ENCODE measurements at regions not wholly inside any gene's neighbourhood (a gene's known extent, or its start where the extent isn't known, plus 50 kb on each side); places are given as distances from the start of the nearest gene placed in this dataset.

- H3K9me3 ChIP-seq (ENCODE audit: low read length): no peaks in the 10 kb centered on the region
- H3K9me2 ChIP-seq (ENCODE audit: insufficient read depth, low read length): no peaks in the 10 kb centered on the region
- no peaks in the 10 kb centered on the region for H3K36me3 ChIP-seq (ENCODE audit: insufficient read depth, low read length)
- BruUV-seq (replicated peaks): no TSS peak
- intact Hi-C loops (cut with micrococcal nuclease; ENCODE audit: unreplicated experiment): no loop called here
- no peaks in the 10 kb centered on the region for H3K79me2 ChIP-seq (ENCODE audit: insufficient read depth, low read depth, low read length)
- H3K4me3 ChIP-seq (ENCODE audit: low read depth, low read length, poor library complexity, severe bottlenecking): no peak overlapping the region
- H3K4me1 ChIP-seq (ENCODE audit: insufficient read depth, low read length, poor library complexity, severe bottlenecking): no peaks in the 10 kb centered on the region
- no peaks in the 10 kb centered on the region for H4K20me1 ChIP-seq (ENCODE audit: insufficient read depth, low read length)
- ChIA-PET CTCF (ENCODE audit: unreplicated experiment) (no interaction called here), POLR2A (interaction anchor here (0.6 kb wide), 1 partner anchor 1082 kb away, joined by 4 read pairs; no protein-coding TSS in a partner anchor)
- no peak overlapping the region for H3K4me2 ChIP-seq (ENCODE audit: low read length)
- H3K27ac ChIP-seq (ENCODE audit: low read depth, low read length, poor library complexity, severe bottlenecking): no peak overlapping the region
- TF ChIP-seq CTCF (conservative IDR thresholded peaks at IDR 0.05; ENCODE audit: low read length): no peak
- no peak overlapping the region for H2AFZ ChIP-seq (ENCODE audit: low read length)
- no peak for DNase-seq (ENCODE audit: low spot score)
These were observed 117.7 kb upstream of the FRMD4A start for GRCh38 chr10:14448197-14448990.

GRCh38 chr10:14447094-14447839 lies 116.5 kb upstream of the FRMD4A start:
- H3K9me3 ChIP-seq (ENCODE audit: low read length): no peaks in the 10 kb centered on the region
- no peak overlapping the region for H3K4me2 ChIP-seq (ENCODE audit: low read length)
- ChIA-PET POLR2A (no interaction called here), CTCF (ENCODE audit: unreplicated experiment) (no interaction called here)
- TF ChIP-seq EZH2phosphoT487 (IDR thresholded peaks at IDR 0.05; ENCODE audit: borderline replicate concordance, low read depth, low read length) (no peak), CTCF (conservative IDR thresholded peaks at IDR 0.05; ENCODE audit: low read length) (no peak)
- H3K4me3 ChIP-seq (ENCODE audit: low read depth, low read length, poor library complexity, severe bottlenecking): no peak overlapping the region
- no peak for DNase-seq (ENCODE audit: low spot score)
- intact Hi-C loops (cut with micrococcal nuclease; ENCODE audit: unreplicated experiment): no loop called here
- no peak overlapping the region for H2AFZ ChIP-seq (ENCODE audit: low read length)
- no peaks in the 10 kb centered on the region for H3K9me2 ChIP-seq (ENCODE audit: insufficient read depth, low read length)
- BruUV-seq (replicated peaks): no TSS peak
- no peaks in the 10 kb centered on the region for H3K4me1 ChIP-seq (ENCODE audit: insufficient read depth, low read length, poor library complexity, severe bottlenecking)
- no peaks in the 10 kb centered on the region for H4K20me1 ChIP-seq (ENCODE audit: insufficient read depth, low read length)
- no peaks in the 10 kb centered on the region for H3K36me3 ChIP-seq (ENCODE audit: insufficient read depth, low read length)
- H3K79me2 ChIP-seq (ENCODE audit: insufficient read depth, low read depth, low read length): no peaks in the 10 kb centered on the region
- no peak overlapping the region for H3K27ac ChIP-seq (ENCODE audit: low read depth, low read length, poor library complexity, severe bottlenecking)

All from OCI-LY7 (cell line).